HepG2 (cell line): ENCODE measurements at regions not wholly inside any gene's neighbourhood (a gene's known extent, or its start where the extent isn't known, plus 50 kb on each side); places are given as distances from the start of the nearest gene placed in this dataset.

Source experiments
- BHLHE40 ChIP-seq: IDR thresholded peaks from 2 replicates; pipeline ENCODE4 v1.6.1; 2011; ENCODE audit warnings: low read length, improper control_type of control experiment
- CHD2 ChIP-seq: IDR thresholded peaks from 2 replicates; pipeline ENCODE4 v1.6.1; 2011; ENCODE audit warnings: low read depth, low read length, improper control_type of control experiment
- FOSL1 ChIP-seq: sonication (generic); formaldehyde crosslinking; IDR thresholded peaks from 2 replicates; pipeline ENCODE4 v1.9.0; 2021; ENCODE audit warnings: missing genetic modification reagents, borderline replicate concordance
- HNRNPK ChIP-seq: fragments of 200-400 bp; formaldehyde crosslinking; IDR thresholded peaks from 2 replicates; pipeline ENCODE4 v1.6.1; 2018; ENCODE audit warnings: low read length, low read depth, moderate library complexity, mild to moderate bottlenecking; ENCODE audit not compliant: poor library complexity, severe bottlenecking
- PITX1 ChIP-seq: sonication (generic); formaldehyde crosslinking; IDR thresholded peaks from 2 replicates; pipeline ENCODE4 v1.5.1; 2020; ENCODE audit warnings: mild to moderate bottlenecking, missing genetic modification reagents
- POGZ ChIP-seq: sonication (generic); formaldehyde crosslinking; IDR thresholded peaks from 2 replicates; pipeline ENCODE4 v1.4.0; 2020; ENCODE audit warnings: mild to moderate bottlenecking, missing genetic modification reagents
- RCOR2 ChIP-seq: IDR thresholded peaks from 2 replicates; pipeline ENCODE4 v1.6.1; 2016; ENCODE audit warnings: missing biosample characterization, missing genetic modification reagents
- SIN3B ChIP-seq: fragments of 150-350 bp; IDR thresholded peaks from 2 replicates; pipeline ENCODE4 v1.6.1; 2014; ENCODE audit warnings: low read length
- SMC3 ChIP-seq: IDR thresholded peaks from 2 replicates; pipeline ENCODE4 v1.6.1; 2011; ENCODE audit warnings: low read length, improper control_type of control experiment
- SNAPC2 ChIP-seq: sonication (generic); formaldehyde crosslinking; IDR thresholded peaks from 2 replicates; pipeline ENCODE4 v1.8.1; 2022; ENCODE audit warnings: mild to moderate bottlenecking, missing genetic modification reagents
- SOX6 ChIP-seq, 2 experiments: fragments of 450-650 bp in 1 of 2; sonication (generic) in 1 of 2; formaldehyde crosslinking in 1 of 2; IDR thresholded peaks; 2 replicates each; pipeline versions ENCODE4 v1.4.0 to v1.6.1; 2017 to 2020; ENCODE audit warnings: antibody characterized with exemption in 1 of 2, mild to moderate bottlenecking in 1 of 2, missing genetic modification reagents in 1 of 2
- TBX2 ChIP-seq: sonication (generic); formaldehyde crosslinking; IDR thresholded peaks from 2 replicates; pipeline ENCODE4 v1.5.0; 2020; ENCODE audit warnings: missing genetic modification reagents, mild to moderate bottlenecking, borderline replicate concordance
- XRCC5 ChIP-seq: fragments of 200-400 bp; formaldehyde crosslinking; optimal IDR thresholded peaks from 2 replicates; pipeline ENCODE3; 2017; ENCODE audit warnings: mild to moderate bottlenecking, low read length
- ZNF3 ChIP-seq: IDR thresholded peaks from 2 replicates; pipeline ENCODE4 v1.7.0; 2017; ENCODE audit warnings: inconsistent platforms
- ZNF567 ChIP-seq: sonication (generic); formaldehyde crosslinking; IDR thresholded peaks from 2 replicates; pipeline ENCODE4 v1.8.1; 2023; ENCODE audit warnings: mild to moderate bottlenecking, missing genetic modification reagents, borderline replicate concordance
- ZNF703 ChIP-seq: sonication (generic); formaldehyde crosslinking; IDR thresholded peaks from 2 replicates; pipeline ENCODE4 v1.5.1; 2020; ENCODE audit warnings: missing genetic modification reagents, mild to moderate bottlenecking, moderate library complexity, borderline replicate concordance
- ZNF768 ChIP-seq: sonication (generic); formaldehyde crosslinking; IDR thresholded peaks from 2 replicates; pipeline ENCODE4 v1.4.0; 2020; ENCODE audit warnings: missing genetic modification reagents
- TF ChIP-seq, protein P1 (sequence below): IDR thresholded peaks from 2 replicates; pipeline ENCODE4 v1.6.1; 2016; ENCODE audit warnings: mild to moderate bottlenecking, missing biosample characterization, missing genetic modification reagents
- TF ChIP-seq, protein P2 (sequence below): IDR thresholded peaks from 2 replicates; pipeline ENCODE4 v1.6.1; 2012; ENCODE audit warnings: low read length, improper control_type of control experiment
- TF ChIP-seq, protein P3 (sequence below): sonication (generic); formaldehyde crosslinking; IDR thresholded peaks from 2 replicates; pipeline ENCODE4 v1.4.0; 2020; ENCODE audit warnings: missing genetic modification reagents, borderline replicate concordance
- TF ChIP-seq, protein P4 (sequence below): sonication (generic); formaldehyde crosslinking; IDR thresholded peaks from 2 replicates; pipeline ENCODE4 v1.8.0; 2022; ENCODE audit warnings: missing genetic modification reagents, low read depth, mild to moderate bottlenecking, borderline replicate concordance
- TF ChIP-seq, protein P5 (sequence below): sonication (generic); formaldehyde crosslinking; conservative IDR thresholded peaks from 2 replicates; pipeline ENCODE4 v1.5.0; 2020; ENCODE audit warnings: missing genetic modification reagents

DNA sequence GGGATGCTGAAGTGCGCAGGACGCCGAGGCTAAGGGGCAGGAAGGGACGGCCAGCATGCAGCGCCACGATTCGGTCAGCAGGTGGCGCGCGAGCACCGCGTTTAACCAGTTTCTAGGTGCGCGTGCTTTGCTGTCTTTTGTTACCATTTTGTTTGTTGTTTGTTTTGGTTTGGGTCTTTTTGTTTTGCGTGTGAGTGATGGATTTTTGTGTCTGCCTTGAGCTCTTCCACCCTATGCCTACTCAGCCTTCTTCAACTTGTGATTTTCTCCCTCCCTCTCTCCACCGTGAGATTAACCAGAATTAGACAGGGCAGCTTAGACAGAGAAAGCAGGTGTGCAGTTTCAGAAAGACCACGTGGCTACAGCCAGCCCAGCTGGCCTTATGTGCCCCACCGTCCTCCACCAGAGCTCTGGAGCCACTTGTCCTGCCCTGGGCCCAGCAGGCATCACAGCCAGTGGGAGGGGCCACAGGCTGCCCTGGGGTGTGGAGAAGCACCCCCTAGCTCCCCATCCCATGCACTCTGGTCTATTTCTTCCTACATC is 180.2 kb downstream of the RNF144A start (continued):
- TF ChIP-seq, protein P1, sequence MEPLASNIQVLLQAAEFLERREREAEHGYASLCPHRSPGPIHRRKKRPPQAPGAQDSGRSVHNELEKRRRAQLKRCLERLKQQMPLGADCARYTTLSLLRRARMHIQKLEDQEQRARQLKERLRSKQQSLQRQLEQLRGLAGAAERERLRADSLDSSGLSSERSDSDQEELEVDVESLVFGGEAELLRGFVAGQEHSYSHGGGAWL (CRISPR knock-in tag) = no peak
- TF ChIP-seq, protein P2, sequence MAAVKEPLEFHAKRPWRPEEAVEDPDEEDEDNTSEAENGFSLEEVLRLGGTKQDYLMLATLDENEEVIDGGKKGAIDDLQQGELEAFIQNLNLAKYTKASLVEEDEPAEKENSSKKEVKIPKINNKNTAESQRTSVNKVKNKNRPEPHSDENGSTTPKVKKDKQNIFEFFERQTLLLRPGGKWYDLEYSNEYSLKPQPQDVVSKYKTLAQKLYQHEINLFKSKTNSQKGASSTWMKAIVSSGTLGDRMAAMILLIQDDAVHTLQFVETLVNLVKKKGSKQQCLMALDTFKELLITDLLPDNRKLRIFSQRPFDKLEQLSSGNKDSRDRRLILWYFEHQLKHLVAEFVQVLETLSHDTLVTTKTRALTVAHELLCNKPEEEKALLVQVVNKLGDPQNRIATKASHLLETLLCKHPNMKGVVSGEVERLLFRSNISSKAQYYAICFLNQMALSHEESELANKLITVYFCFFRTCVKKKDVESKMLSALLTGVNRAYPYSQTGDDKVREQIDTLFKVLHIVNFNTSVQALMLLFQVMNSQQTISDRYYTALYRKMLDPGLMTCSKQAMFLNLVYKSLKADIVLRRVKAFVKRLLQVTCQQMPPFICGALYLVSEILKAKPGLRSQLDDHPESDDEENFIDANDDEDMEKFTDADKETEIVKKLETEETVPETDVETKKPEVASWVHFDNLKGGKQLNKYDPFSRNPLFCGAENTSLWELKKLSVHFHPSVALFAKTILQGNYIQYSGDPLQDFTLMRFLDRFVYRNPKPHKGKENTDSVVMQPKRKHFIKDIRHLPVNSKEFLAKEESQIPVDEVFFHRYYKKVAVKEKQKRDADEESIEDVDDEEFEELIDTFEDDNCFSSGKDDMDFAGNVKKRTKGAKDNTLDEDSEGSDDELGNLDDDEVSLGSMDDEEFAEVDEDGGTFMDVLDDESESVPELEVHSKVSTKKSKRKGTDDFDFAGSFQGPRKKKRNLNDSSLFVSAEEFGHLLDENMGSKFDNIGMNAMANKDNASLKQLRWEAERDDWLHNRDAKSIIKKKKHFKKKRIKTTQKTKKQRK = no peak
- TF ChIP-seq ZNF3 (CRISPR knock-in tag) = no peak
- TF ChIP-seq XRCC5 = peak; percentile 74
- no peak for TF ChIP-seq SOX6 (IDR thresholded peaks at IDR 0.05)
- TF ChIP-seq SOX6 (CRISPR knock-in tag; IDR thresholded peaks at IDR 0.05) = peak; percentile 64
- no peak for TF ChIP-seq TBX2
- TF ChIP-seq SNAPC2 (CRISPR knock-in tag) = no peak
- TF ChIP-seq, protein P3, sequence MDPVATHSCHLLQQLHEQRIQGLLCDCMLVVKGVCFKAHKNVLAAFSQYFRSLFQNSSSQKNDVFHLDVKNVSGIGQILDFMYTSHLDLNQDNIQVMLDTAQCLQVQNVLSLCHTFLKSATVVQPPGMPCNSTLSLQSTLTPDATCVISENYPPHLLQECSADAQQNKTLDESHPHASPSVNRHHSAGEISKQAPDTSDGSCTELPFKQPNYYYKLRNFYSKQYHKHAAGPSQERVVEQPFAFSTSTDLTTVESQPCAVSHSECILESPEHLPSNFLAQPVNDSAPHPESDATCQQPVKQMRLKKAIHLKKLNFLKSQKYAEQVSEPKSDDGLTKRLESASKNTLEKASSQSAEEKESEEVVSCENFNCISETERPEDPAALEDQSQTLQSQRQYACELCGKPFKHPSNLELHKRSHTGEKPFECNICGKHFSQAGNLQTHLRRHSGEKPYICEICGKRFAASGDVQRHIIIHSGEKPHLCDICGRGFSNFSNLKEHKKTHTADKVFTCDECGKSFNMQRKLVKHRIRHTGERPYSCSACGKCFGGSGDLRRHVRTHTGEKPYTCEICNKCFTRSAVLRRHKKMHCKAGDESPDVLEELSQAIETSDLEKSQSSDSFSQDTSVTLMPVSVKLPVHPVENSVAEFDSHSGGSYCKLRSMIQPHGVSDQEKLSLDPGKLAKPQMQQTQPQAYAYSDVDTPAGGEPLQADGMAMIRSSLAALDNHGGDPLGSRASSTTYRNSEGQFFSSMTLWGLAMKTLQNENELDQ (CRISPR knock-in tag) = no peak
- TF ChIP-seq BHLHE40 = peak; percentile 50; the same call in 1 of the 2 replicates
- TF ChIP-seq RCOR2 = no peak
- TF ChIP-seq PITX1 (CRISPR knock-in tag) = no peak
- no peak for TF ChIP-seq FOSL1
- no peak for TF ChIP-seq ZNF703 (CRISPR knock-in tag)
- TF ChIP-seq ZNF567 (CRISPR knock-in tag) = 0 out of 2 replicates have a peak, but pooled peaks have one; percentile 56
- no peak for TF ChIP-seq CHD2
- TF ChIP-seq, protein P4, sequence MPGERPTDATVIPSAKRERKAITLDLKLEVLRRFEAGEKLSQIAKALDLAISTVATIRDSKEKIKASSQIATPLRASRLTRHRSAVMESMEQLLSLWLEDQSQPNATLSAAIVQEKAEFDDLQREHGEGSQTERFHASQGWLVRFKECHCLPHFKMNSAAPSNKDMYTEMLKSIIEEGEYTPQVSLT (CRISPR knock-in tag) = no peak
- TF ChIP-seq SIN3B = no peak
- 0 out of 2 replicates have a peak, but pooled peaks have one; percentile 25 for TF ChIP-seq POGZ (CRISPR knock-in tag)
- TF ChIP-seq HNRNPK = no peak
- TF ChIP-seq SMC3 = peak; percentile 63; the same call in 1 of the 2 replicates
- peak; percentile 6; the same call in 1 of the 2 replicates for TF ChIP-seq ZNF768 (CRISPR knock-in tag)
- TF ChIP-seq, protein P5, sequence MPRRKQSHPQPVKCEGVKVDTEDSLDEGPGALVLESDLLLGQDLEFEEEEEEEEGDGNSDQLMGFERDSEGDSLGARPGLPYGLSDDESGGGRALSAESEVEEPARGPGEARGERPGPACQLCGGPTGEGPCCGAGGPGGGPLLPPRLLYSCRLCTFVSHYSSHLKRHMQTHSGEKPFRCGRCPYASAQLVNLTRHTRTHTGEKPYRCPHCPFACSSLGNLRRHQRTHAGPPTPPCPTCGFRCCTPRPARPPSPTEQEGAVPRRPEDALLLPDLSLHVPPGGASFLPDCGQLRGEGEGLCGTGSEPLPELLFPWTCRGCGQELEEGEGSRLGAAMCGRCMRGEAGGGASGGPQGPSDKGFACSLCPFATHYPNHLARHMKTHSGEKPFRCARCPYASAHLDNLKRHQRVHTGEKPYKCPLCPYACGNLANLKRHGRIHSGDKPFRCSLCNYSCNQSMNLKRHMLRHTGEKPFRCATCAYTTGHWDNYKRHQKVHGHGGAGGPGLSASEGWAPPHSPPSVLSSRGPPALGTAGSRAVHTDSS (CRISPR knock-in tag) = no peak
